GM23248 (cell line): ENCODE measurements at regions not wholly inside any gene's neighbourhood (a gene's known extent, or its start where the extent isn't known, plus 50 kb on each side); places are given as distances from the start of the nearest gene placed in this dataset.

Source experiments
- EZH2 ChIP-seq: fragments of 200-600 bp; sonication (generic); IDR thresholded peaks from 2 replicates; pipeline ENCODE4 v1.6.1; 2018; ENCODE audit warnings: antibody characterized with exemption, mild to moderate bottlenecking; ENCODE audit not compliant: insufficient read depth, poor library complexity, severe bottlenecking
- EZH2phosphoT487 ChIP-seq: fragments of 200-600 bp; sonication (generic); IDR thresholded peaks from 2 replicates; pipeline ENCODE4 v1.6.1; 2018; ENCODE audit warnings: antibody characterized with exemption, moderate library complexity, mild to moderate bottlenecking, low read depth; ENCODE audit not compliant: insufficient read depth

GRCh38 chr11:130533113-130533798, 84.8 kb downstream of the ADAMTS15 start:
- TF ChIP-seq EZH2phosphoT487 (no peak), EZH2 (no peak)
